HepG2 (cell line): ENCODE measurements at regions not wholly inside any gene's neighbourhood (a gene's known extent, or its start where the extent isn't known, plus 50 kb on each side); places are given as distances from the start of the nearest gene placed in this dataset.

Experiments
- ATAC-seq: fragments of 200-7000 bp; cut with Tn5 transposase; 3 replicates; pipeline ENCODE4 v1.9.1; 2020; ENCODE audit warnings: mild to moderate bottlenecking, moderate library complexity
- BruUV-seq: library from RNA; stranded (reverse); fragments of 400-500 nt; replicated peaks from 2 replicates; lab custom pipeline; 2021; lab: Mats Ljungman, UMichigan
- CTCF ChIA-PET: fragments of 300-600 bp; formaldehyde crosslinking; extraction: SDS; loops from one replicate; lab custom pipeline; 2021; ENCODE audit warnings: low total read pairs, inconsistent platforms, low intra/inter-chr PET ratio; lab: Yijun Ruan, JAX
- POLR2A ChIA-PET: fragments of 350-600 bp; sonication (Branson Sonifier 250); formaldehyde crosslinking; loops from one replicate; lab custom pipeline; 2020; ENCODE audit warnings: antibody characterized with exemption, inconsistent platforms; lab: Yijun Ruan, JAX
- DNase-seq: peaks from one replicate; pipeline ENCODE4 v3.0.0-alpha.2; 2015; ENCODE audit warnings: low spot score
- FAIRE-seq: peaks from 3 replicates; lab custom pipeline; 2011; peaks lifted over from hg19 to GRCh38; lab: Jason Lieb, UNC
- H2AFZ ChIP-seq: one replicate; pipeline ENCODE4 v1.6.1; 2011; ENCODE audit warnings: low read length, inconsistent platforms
- H3K27ac ChIP-seq: fragments of 300-600 bp; 3 replicates; pipeline ENCODE4 v1.8.0; 2011; ENCODE audit warnings: mixed run types, mild to moderate bottlenecking, mixed read lengths, low read length, inconsistent platforms; ENCODE audit not compliant: insufficient read depth; ENCODE audit errors: extremely low read length
- H3K27me3 ChIP-seq, 2 experiments: fragments of 200-600 bp in 1 of 2; 2 replicates in 1 of 2; 3 replicates in 1 of 2; pipeline versions ENCODE4 v1.6.0 to v1.8.0; 2011; ENCODE audit warnings: low read length in 2 of 2, mild to moderate bottlenecking in 2 of 2, moderate library complexity in 2 of 2, inconsistent platforms in 1 of 2; ENCODE audit not compliant: insufficient read depth in 2 of 2, control insufficient read depth in 1 of 2
- H3K36me3 ChIP-seq, 2 experiments: fragments of 200-600 bp in 1 of 2; replicated peaks in 1 of 2; 2 replicates in 1 of 2; 3 replicates in 1 of 2; pipeline versions ENCODE4 v1.5.1 to v1.8.0; 2011; ENCODE audit warnings: low read length in 2 of 2, inconsistent platforms in 1 of 2; ENCODE audit not compliant: insufficient read depth in 2 of 2, control insufficient read depth in 1 of 2
- H3K4me1 ChIP-seq: 2 replicates; pipeline ENCODE4 v1.5.1; 2012; ENCODE audit warnings: low read length, inconsistent platforms; ENCODE audit not compliant: insufficient read depth
- H3K4me2 ChIP-seq: 2 replicates; pipeline ENCODE4 v1.6.0; 2011; ENCODE audit warnings: low read depth, low read length, inconsistent platforms
- H3K4me3 ChIP-seq, 3 experiments: fragments of 200-600 bp in 1 of 3; sonication (generic), shearing (Covaris generic) in 1 of 3; replicated peaks in 1 of 3; 2 replicates each; pipeline ENCODE4 v1.5.1; 2011 to 2016; ENCODE audit warnings: low read length in 3 of 3, inconsistent platforms in 2 of 3, low read depth in 2 of 3, mild to moderate bottlenecking in 2 of 3, control low read depth in 1 of 3, mixed read lengths in 1 of 3; ENCODE audit not compliant: insufficient read depth in 1 of 3
- H3K79me2 ChIP-seq: one replicate; pipeline ENCODE4 v1.6.1; 2011; ENCODE audit warnings: low read length, inconsistent platforms; ENCODE audit not compliant: insufficient read depth
- H3K9ac ChIP-seq: 2 replicates; pipeline ENCODE4 v1.6.0; 2011; ENCODE audit warnings: mild to moderate bottlenecking, low read depth, low read length, inconsistent platforms; ENCODE audit not compliant: insufficient read depth
- H3K9me3 ChIP-seq: 2 replicates; pipeline ENCODE4 v1.5.1; 2012; ENCODE audit warnings: mild to moderate bottlenecking, low read length
- H4K20me1 ChIP-seq: 2 replicates; pipeline ENCODE4 v1.6.0; 2011; ENCODE audit warnings: inconsistent platforms, mild to moderate bottlenecking, low read length, moderate library complexity; ENCODE audit not compliant: insufficient read depth
- GABPA ChIP-seq, 2 experiments: IDR thresholded peaks; 2 replicates each; pipeline ENCODE4 v1.6.1; 2011 to 2016; ENCODE audit warnings: low read depth in 2 of 2, low read length in 1 of 2, missing biosample characterization in 1 of 2, missing genetic modification characterization in 1 of 2
- GFI1 ChIP-seq: sonication (generic); formaldehyde crosslinking; IDR thresholded peaks from 2 replicates; pipeline ENCODE4 v1.5.0; 2020; ENCODE audit warnings: missing genetic modification reagents, mild to moderate bottlenecking, borderline replicate concordance
- GMEB2 ChIP-seq: IDR thresholded peaks from 2 replicates; pipeline ENCODE4 v1.6.1; 2016; ENCODE audit warnings: missing biosample characterization, missing genetic modification reagents, low read depth
- MED8 ChIP-seq: sonication (generic); formaldehyde crosslinking; IDR thresholded peaks from 2 replicates; pipeline ENCODE4 v1.8.1; 2023; ENCODE audit warnings: mild to moderate bottlenecking, missing genetic modification reagents; ENCODE audit not compliant: insufficient replicate concordance
- NFYC ChIP-seq: IDR thresholded peaks from 2 replicates; pipeline ENCODE4 v1.6.1; 2016; ENCODE audit warnings: missing genetic modification reagents, missing compliant biosample characterization
- PHB2 ChIP-seq: fragments of 450-650 bp; IDR thresholded peaks from 2 replicates; pipeline ENCODE4 v1.6.1; 2018; ENCODE audit not compliant: partially characterized antibody
- TARDBP ChIP-seq: sonication (generic); formaldehyde crosslinking; IDR thresholded peaks from 2 replicates; pipeline ENCODE4 v1.8.0; 2022; ENCODE audit warnings: mild to moderate bottlenecking, missing genetic modification reagents
- TEAD2 ChIP-seq: sonication (generic); formaldehyde crosslinking; IDR thresholded peaks from 2 replicates; pipeline ENCODE4 v1.9.0; 2021; ENCODE audit warnings: missing genetic modification reagents
- TEAD3 ChIP-seq: optimal IDR thresholded peaks from 2 replicates; pipeline ENCODE3; 2016; ENCODE audit warnings: borderline replicate concordance
- ZNF17 ChIP-seq: sonication (generic); formaldehyde crosslinking; IDR thresholded peaks from 2 replicates; pipeline ENCODE4 v1.5.0; 2020; ENCODE audit warnings: mild to moderate bottlenecking, missing genetic modification reagents
- ZNF780A ChIP-seq: sonication (generic); formaldehyde crosslinking; IDR thresholded peaks from 2 replicates; pipeline ENCODE4 v1.8.0; 2022; ENCODE audit warnings: mild to moderate bottlenecking, missing genetic modification reagents, moderate library complexity
- WGBS: methylation state at CpG from one replicate; pipeline ENCODE4 v1.1.6; 2017; ENCODE audit warnings: low lambda C conversion rate; 5-methylcytosine and 5-hydroxymethylcytosine counted together
- in situ Hi-C: cut with HindIII; loops from 2 replicates; pipeline ENCODE4 v1.10.0; 2017; ENCODE audit warnings: low pct_unique_long_range_greater_than_20kb; ENCODE audit not compliant: extremely low pct_ligation_motif_present
- intact Hi-C: fragments of 100-400 bp; cut with micrococcal nuclease; formaldehyde crosslinking; loops from one replicate; pipeline ENCODE4 v1.10.0; 2022; ENCODE audit not compliant: unreplicated experiment

DNA sequence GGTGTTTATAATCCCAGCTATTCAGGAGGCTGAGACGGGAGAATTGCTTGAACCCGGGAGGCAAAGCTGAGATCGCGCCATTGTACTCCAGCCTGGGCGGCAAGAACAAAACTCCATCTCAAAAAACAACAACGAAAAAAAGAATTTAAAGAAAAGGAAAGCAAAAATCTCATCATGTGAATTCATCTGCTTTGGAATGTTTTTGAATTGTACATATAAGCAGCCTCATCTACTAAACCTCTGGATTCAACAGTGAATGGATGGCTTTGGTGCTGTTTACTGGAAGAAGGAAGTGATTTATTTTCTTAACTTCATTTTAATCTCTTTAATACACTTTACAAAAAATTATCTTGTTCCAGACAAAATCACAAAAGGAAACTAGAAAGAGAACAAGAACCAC, 51.8 kb upstream of the PNRC1 start:
- no peak for DNase-seq
- no peaks in the 10 kb centered on the region for H3K79me2 ChIP-seq
- WGBS: 90% methylated on average over 6 of the region's 6 CpGs
- no peaks in the 10 kb centered on the region for H3K9me3 ChIP-seq
- H3K27me3 ChIP-seq: no peaks in the 10 kb centered on the region
- no peaks in the 10 kb centered on the region for H4K20me1 ChIP-seq
- H3K4me2 ChIP-seq: no peak overlapping the region
- H3K9ac ChIP-seq: no peak overlapping the region
- ATAC-seq: no peak
- H3K4me1 ChIP-seq: peaks cover 7% of the 10 kb centered on the region; the same call in 1 of the 2 replicates
- POLR2A ChIA-PET: no interaction called here
- BruUV-seq: no TSS peak
- no peak for FAIRE-seq
- H2AFZ ChIP-seq: no peak overlapping the region
- intact Hi-C loops (no loop called here), in situ Hi-C loops (no loop called here)
- no peak overlapping the region for H3K27ac ChIP-seq
- no peak overlapping the region for H3K4me3 ChIP-seq
- TF ChIP-seq ZNF780A: no peak
- TF ChIP-seq TEAD2 (CRISPR knock-in tag): no peak
- no peak for TF ChIP-seq GFI1
- no peak for TF ChIP-seq NFYC
- TF ChIP-seq GABPA (IDR thresholded peaks at IDR 0.05; ENCODE audit: low read depth, low read length): no peak
- no peak for TF ChIP-seq GABPA (CRISPR knock-in tag; IDR thresholded peaks at IDR 0.05; ENCODE audit: low read depth)
- no peak for TF ChIP-seq GMEB2 (CRISPR knock-in tag)
- TF ChIP-seq, all 625 proteins: peak for 0
- no peaks in the 10 kb centered on the region for H3K36me3 ChIP-seq
- CTCF ChIA-PET: no interaction called here

- H3K4me2 ChIP-seq: no peak overlapping the region
- TF ChIP-seq MED8 (CRISPR knock-in tag): no peak
- no peak for TF ChIP-seq ZNF17 (CRISPR knock-in tag)
- TF ChIP-seq TEAD3 (CRISPR knock-in tag): no peak
- TF ChIP-seq PHB2: no peak
- TF ChIP-seq TARDBP (CRISPR knock-in tag): no peak
- no TSS peak for BruUV-seq
- no peaks in the 10 kb centered on the region for H3K36me3 ChIP-seq
- intact Hi-C loops (no loop called here), in situ Hi-C loops (no loop called here)
- no peaks in the 10 kb centered on the region for H3K79me2 ChIP-seq
- H3K9ac ChIP-seq: no peak overlapping the region
- H2AFZ ChIP-seq: no peak overlapping the region
- CTCF ChIA-PET: no interaction called here
- DNase-seq: no peak
- no peaks in the 10 kb centered on the region for H3K27me3 ChIP-seq
- H3K4me3 ChIP-seq: no peak overlapping the region
- ATAC-seq: no peak
- H3K27ac ChIP-seq: no peak overlapping the region
- POLR2A ChIA-PET: interaction anchor here (1.4 kb wide), 1 partner anchor 53 kb away, joined by 5 read pairs; the partner anchor contains the start of gene PNRC1
- no peaks in the 10 kb centered on the region for H3K9me3 ChIP-seq
- H3K4me1 ChIP-seq: peaks cover 7% of the 10 kb centered on the region; the same call in 1 of the 2 replicates
- no peaks in the 10 kb centered on the region for H4K20me1 ChIP-seq
- 35% methylated on average over 2 of the region's 2 CpGs for WGBS
- no peak for FAIRE-seq
These were observed 52.8 kb upstream of the PNRC1 start for GRCh38 chr6:89027756-89028155.
